ENCODE measurements at regions not wholly inside any gene's neighbourhood (a gene's known extent, or its start where the extent isn't known, plus 50 kb on each side); places are given as distances from the start of the nearest gene placed in this dataset.

DNA sequence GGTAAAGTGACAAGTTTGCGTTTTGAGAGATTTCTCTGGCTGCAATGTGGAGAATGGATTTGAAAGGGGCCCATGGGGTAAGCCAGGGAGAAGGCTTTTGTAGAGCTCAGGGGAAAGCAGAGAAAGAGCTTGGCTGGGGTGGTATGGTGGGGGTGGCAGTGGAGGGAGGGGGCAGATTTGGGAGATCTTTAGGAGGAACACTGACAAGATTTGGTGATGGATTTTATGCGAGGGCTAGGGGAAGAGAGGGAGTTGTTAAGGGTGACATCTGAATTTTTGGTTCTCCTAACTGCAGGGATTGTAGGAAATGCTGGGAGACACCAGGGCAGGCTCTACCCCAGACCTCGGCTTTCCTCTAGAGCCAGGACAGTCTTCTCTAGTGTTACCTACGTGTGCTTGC is 108.7 kb upstream of the ZNF678 start:
- TF ChIP-seq EZH2phosphoT487 (IDR thresholded peaks at IDR 0.05; ENCODE audit: insufficient read depth, low read depth) (no peak), EZH2 (IDR thresholded peaks at IDR 0.05; ENCODE audit: insufficient read depth, poor library complexity, severe bottlenecking) (no peak)
